ENCODE measurements at regions not wholly inside any gene's neighbourhood (a gene's known extent, or its start where the extent isn't known, plus 50 kb on each side); places are given as distances from the start of the nearest gene placed in this dataset.

DNA sequence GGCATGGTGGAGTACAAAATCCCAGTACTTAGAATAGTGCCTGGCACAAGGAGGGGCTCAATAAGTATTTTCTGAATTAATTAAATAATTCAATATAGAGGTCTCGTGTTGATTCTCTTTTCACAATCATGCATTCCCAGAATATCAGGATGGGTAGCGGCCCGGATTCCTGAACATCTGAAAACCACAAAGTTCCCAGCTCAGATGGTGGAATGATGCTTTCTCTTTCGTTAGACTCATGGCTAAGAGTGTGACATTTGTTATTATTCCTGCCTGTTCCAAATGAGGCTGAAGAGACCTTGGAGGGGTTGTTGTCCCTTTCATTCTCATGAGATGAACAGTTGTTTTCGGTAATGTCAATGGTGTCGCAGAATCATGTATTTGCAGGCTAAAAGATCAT is 95.4 kb upstream of the LIFR start:
- TF ChIP-seq EZH2 (IDR thresholded peaks at IDR 0.05; ENCODE audit: insufficient read depth, low read length): no peak
- TF ChIP-seq, protein P1, sequence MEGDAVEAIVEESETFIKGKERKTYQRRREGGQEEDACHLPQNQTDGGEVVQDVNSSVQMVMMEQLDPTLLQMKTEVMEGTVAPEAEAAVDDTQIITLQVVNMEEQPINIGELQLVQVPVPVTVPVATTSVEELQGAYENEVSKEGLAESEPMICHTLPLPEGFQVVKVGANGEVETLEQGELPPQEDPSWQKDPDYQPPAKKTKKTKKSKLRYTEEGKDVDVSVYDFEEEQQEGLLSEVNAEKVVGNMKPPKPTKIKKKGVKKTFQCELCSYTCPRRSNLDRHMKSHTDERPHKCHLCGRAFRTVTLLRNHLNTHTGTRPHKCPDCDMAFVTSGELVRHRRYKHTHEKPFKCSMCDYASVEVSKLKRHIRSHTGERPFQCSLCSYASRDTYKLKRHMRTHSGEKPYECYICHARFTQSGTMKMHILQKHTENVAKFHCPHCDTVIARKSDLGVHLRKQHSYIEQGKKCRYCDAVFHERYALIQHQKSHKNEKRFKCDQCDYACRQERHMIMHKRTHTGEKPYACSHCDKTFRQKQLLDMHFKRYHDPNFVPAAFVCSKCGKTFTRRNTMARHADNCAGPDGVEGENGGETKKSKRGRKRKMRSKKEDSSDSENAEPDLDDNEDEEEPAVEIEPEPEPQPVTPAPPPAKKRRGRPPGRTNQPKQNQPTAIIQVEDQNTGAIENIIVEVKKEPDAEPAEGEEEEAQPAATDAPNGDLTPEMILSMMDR (IDR thresholded peaks at IDR 0.05; ENCODE audit: insufficient read depth, low read depth, low read length): no peak
- H3K36me3 Mint-ChIP-seq (ENCODE audit: low read depth, unreplicated experiment): no peaks in the 10 kb centered on the region
- FAIRE-seq: no peak

DNA sequence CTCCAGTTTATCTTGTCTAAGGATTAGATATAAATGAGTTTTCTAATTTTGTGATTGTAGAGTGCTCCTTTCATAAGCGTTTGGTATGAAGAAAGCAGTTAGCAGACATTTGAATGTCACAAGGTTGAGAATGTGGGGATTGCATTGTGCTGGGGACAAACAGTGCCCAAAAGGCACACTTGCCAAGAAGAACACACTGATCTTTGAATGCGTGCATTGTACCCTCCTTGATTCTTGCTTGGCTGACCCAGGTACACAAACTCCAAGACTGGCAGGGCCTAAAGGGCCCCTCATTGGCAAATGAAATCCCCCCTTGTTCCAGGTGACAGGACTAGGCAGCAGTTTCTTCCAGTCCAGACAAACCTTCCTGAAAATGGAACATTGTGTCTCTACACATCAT is 96.9 kb upstream of the LIFR start:
- TF ChIP-seq, protein P1 (IDR thresholded peaks at IDR 0.05; ENCODE audit: insufficient read depth, low read depth, low read length): no peak
- Histone ChIP-seq H3K4me3 (ENCODE audit: insufficient read depth, low read depth, low read length) (no peak overlapping the region), H3K4me2 (ENCODE audit: low read length) (no peak overlapping the region), H4K20me1 (ENCODE audit: insufficient read depth, low read length) (no peaks in the 10 kb centered on the region), H3K9ac (ENCODE audit: low read length) (no peak overlapping the region), H3K27me3 (ENCODE audit: insufficient read depth, low read length) (peaks cover 4% of the 10 kb centered on the region), H3K4me1 (ENCODE audit: insufficient read depth, low read length) (peaks cover 12% of the 10 kb centered on the region), H2AFZ (ENCODE audit: low read depth, low read length) (no peak overlapping the region), H3K79me2 (ENCODE audit: insufficient read depth, low read length) (no peaks in the 10 kb centered on the region), H3K9me3 (ENCODE audit: insufficient read depth, low read depth, low read length) (no peaks in the 10 kb centered on the region), H3K27ac (ENCODE audit: low read depth, low read length) (no peak overlapping the region), H3K36me3 (ENCODE audit: insufficient read depth, low read length) (no peaks in the 10 kb centered on the region)
- H3K9me3 Mint-ChIP-seq (ENCODE audit: unreplicated experiment): no peaks in the 10 kb centered on the region
- FAIRE-seq (no peak), DNase-seq (ENCODE audit: low read depth) (no peak)
- peaks cover 18% of the 10 kb centered on the region for H3K4me1 Mint-ChIP-seq (ENCODE audit: low read depth, unreplicated experiment)
- H3K27me3 Mint-ChIP-seq (ENCODE audit: low read depth, unreplicated experiment): peaks cover 6% of the 10 kb centered on the region
- no peaks in the 10 kb centered on the region for H3K36me3 Mint-ChIP-seq (ENCODE audit: low read depth, unreplicated experiment)
- no peak overlapping the region for H3K27ac Mint-ChIP-seq (ENCODE audit: unreplicated experiment)
- H3K4me3 Mint-ChIP-seq (ENCODE audit: unreplicated experiment): no peak overlapping the region

More for the DNA sequence above, 95.4 kb upstream of the LIFR start:
- H3K27me3 Mint-ChIP-seq (ENCODE audit: low read depth, unreplicated experiment): no peaks in the 10 kb centered on the region
- Histone ChIP-seq H3K9ac (ENCODE audit: low read length) (no peak overlapping the region), H3K4me3 (ENCODE audit: insufficient read depth, low read depth, low read length) (no peak overlapping the region), H4K20me1 (ENCODE audit: insufficient read depth, low read length) (no peaks in the 10 kb centered on the region), H3K9me3 (ENCODE audit: insufficient read depth, low read depth, low read length) (no peaks in the 10 kb centered on the region), H3K4me1 (ENCODE audit: insufficient read depth, low read length) (peaks cover 12% of the 10 kb centered on the region), H3K79me2 (ENCODE audit: insufficient read depth, low read length) (no peaks in the 10 kb centered on the region), H3K36me3 (ENCODE audit: insufficient read depth, low read length) (no peaks in the 10 kb centered on the region), H3K4me2 (ENCODE audit: low read length) (no peak overlapping the region), H2AFZ (ENCODE audit: low read depth, low read length) (no peak overlapping the region), H3K27me3 (ENCODE audit: insufficient read depth, low read length) (peaks cover 4% of the 10 kb centered on the region), H3K27ac (ENCODE audit: low read depth, low read length) (no peak overlapping the region)
- no peak overlapping the region for H3K4me3 Mint-ChIP-seq (ENCODE audit: unreplicated experiment)
- H3K9me3 Mint-ChIP-seq (ENCODE audit: unreplicated experiment): no peaks in the 10 kb centered on the region
- H3K4me1 Mint-ChIP-seq (ENCODE audit: low read depth, unreplicated experiment): peaks cover 18% of the 10 kb centered on the region
- no peak overlapping the region for H3K27ac Mint-ChIP-seq (ENCODE audit: unreplicated experiment)
- DNase-seq (ENCODE audit: low read depth): no peak

DNA sequence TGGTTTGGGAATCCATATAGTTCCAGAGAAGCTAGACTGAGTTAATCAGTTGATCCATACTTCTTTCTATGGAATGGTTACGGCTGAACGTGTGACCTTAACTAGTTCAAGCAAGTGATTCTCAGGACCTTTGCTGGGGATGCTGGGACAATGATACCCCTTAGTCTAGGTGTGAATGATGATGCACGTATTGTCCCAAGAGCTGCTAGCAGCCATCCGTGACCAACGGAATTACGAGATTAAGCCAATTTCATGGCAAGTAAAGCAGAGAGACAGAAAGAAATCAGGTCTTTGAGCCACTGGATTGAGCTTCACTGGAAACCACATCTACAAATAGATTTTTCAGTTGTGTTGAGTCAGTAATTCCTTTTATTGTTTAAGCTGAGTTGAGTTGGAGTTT is 99.2 kb upstream of the LIFR start:
- peaks cover 4% of the 10 kb centered on the region for H3K27me3 ChIP-seq (ENCODE audit: insufficient read depth, low read length)
- Mint-ChIP-seq H3K27ac (ENCODE audit: unreplicated experiment) (no peak overlapping the region), H3K27me3 (ENCODE audit: low read depth, unreplicated experiment) (peaks cover 6% of the 10 kb centered on the region), H3K9me3 (ENCODE audit: unreplicated experiment) (no peaks in the 10 kb centered on the region), H3K4me1 (ENCODE audit: low read depth, unreplicated experiment) (peaks cover 12% of the 10 kb centered on the region), H3K36me3 (ENCODE audit: low read depth, unreplicated experiment) (no peaks in the 10 kb centered on the region), H3K4me3 (ENCODE audit: unreplicated experiment) (no peak overlapping the region)
- FAIRE-seq (no peak), DNase-seq (ENCODE audit: low read depth) (no peak)
- no peak overlapping the region for H3K9ac ChIP-seq (ENCODE audit: low read length)
- H4K20me1 ChIP-seq (ENCODE audit: insufficient read depth, low read length): no peaks in the 10 kb centered on the region
- peaks cover 10% of the 10 kb centered on the region for H3K4me1 ChIP-seq (ENCODE audit: insufficient read depth, low read length)
- no peaks in the 10 kb centered on the region for H3K36me3 ChIP-seq (ENCODE audit: insufficient read depth, low read length)
- H3K4me3 ChIP-seq (ENCODE audit: insufficient read depth, low read depth, low read length): no peak overlapping the region
- H2AFZ ChIP-seq (ENCODE audit: low read depth, low read length): no peak overlapping the region
- no peaks in the 10 kb centered on the region for H3K9me3 ChIP-seq (ENCODE audit: insufficient read depth, low read depth, low read length)
- no peak overlapping the region for H3K4me2 ChIP-seq (ENCODE audit: low read length)
- H3K79me2 ChIP-seq (ENCODE audit: insufficient read depth, low read length): no peaks in the 10 kb centered on the region
- no peak overlapping the region for H3K27ac ChIP-seq (ENCODE audit: low read depth, low read length)
- TF ChIP-seq, protein P1 (IDR thresholded peaks at IDR 0.05; ENCODE audit: insufficient read depth, low read depth, low read length): no peak
- TF ChIP-seq EZH2 (IDR thresholded peaks at IDR 0.05; ENCODE audit: insufficient read depth, low read length): no peak

Data from astrocyte (in vitro differentiated cells and primary cell).